H1 (cell line): ENCODE measurements at regions not wholly inside any gene's neighbourhood (a gene's known extent, or its start where the extent isn't known, plus 50 kb on each side); places are given as distances from the start of the nearest gene placed in this dataset.

Source experiments
- CTCF ChIA-PET: fragments of 300-600 bp; sonication (Branson Sonifier 250); formaldehyde crosslinking; loops from one replicate; lab custom pipeline; 2021; ENCODE audit not compliant: partially characterized antibody; lab: Charles Lee
- POLR2A ChIA-PET: fragments of 300-600 bp; sonication (Branson Sonifier 250); formaldehyde crosslinking; loops from one replicate; lab custom pipeline; 2021; ENCODE audit warnings: inconsistent platforms; ENCODE audit not compliant: partially characterized antibody; lab: Charles Lee
- DNase-seq, 2 experiments: peaks; one replicate each; pipeline versions ENCODE4 v3.0.0 to v3.0.0-alpha.2; 2010 to 2022; ENCODE audit warnings: low spot score in 2 of 2, low read depth in 1 of 2, mixed read lengths in 1 of 2
- FAIRE-seq: peaks from 2 replicates; lab custom pipeline; 2011; peaks lifted over from hg19 to GRCh38; lab: Jason Lieb, UNC
- H2AFZ ChIP-seq: 2 replicates; pipeline ENCODE4 v1.8.1; 2012; ENCODE audit warnings: low read length, inconsistent platforms
- H2AK5ac ChIP-seq: 2 replicates; pipeline ENCODE4 v1.6.1; 2013; ENCODE audit warnings: low read depth, low read length
- H2BK120ac ChIP-seq: replicated peaks from 2 replicates; pipeline ENCODE3; 2013; ENCODE audit warnings: low read depth, low read length, inconsistent platforms
- H2BK12ac ChIP-seq: 2 replicates; pipeline ENCODE4 v1.6.1; 2013; ENCODE audit warnings: low read depth, low read length
- H2BK15ac ChIP-seq: 2 replicates; pipeline ENCODE4 v1.6.1; 2013; ENCODE audit warnings: low read length
- H2BK20ac ChIP-seq: 2 replicates; pipeline ENCODE4 v1.6.1; 2013; ENCODE audit warnings: low read length
- H2BK5ac ChIP-seq: 2 replicates; pipeline ENCODE4 v1.6.1; 2013; ENCODE audit warnings: low read depth, low read length
- H3K14ac ChIP-seq: 2 replicates; pipeline ENCODE4 v1.6.1; 2013; ENCODE audit warnings: inconsistent platforms; ENCODE audit not compliant: insufficient read length
- H3K18ac ChIP-seq: 2 replicates; pipeline ENCODE4 v1.6.1; 2013; ENCODE audit warnings: low read length; ENCODE audit errors: extremely low read depth
- H3K23ac ChIP-seq: 2 replicates; pipeline ENCODE4 v1.6.1; 2013; ENCODE audit warnings: inconsistent platforms; ENCODE audit not compliant: insufficient read length
- H3K23me2 ChIP-seq: 2 replicates; pipeline ENCODE4 v1.6.1; 2013; ENCODE audit warnings: low read depth, low read length
- H3K27ac ChIP-seq: 2 replicates; pipeline ENCODE4 v1.6.1; 2011; ENCODE audit warnings: low read depth, low read length, inconsistent platforms
- H3K27me3 ChIP-seq, 4 experiments: replicated peaks in 1 of 4; 1 replicate in 1 of 4; 2 replicates in 3 of 4; pipeline versions ENCODE4 v1.6.1 to v1.8.1; 2011 to 2013; ENCODE audit warnings: low read length in 3 of 4, mild to moderate bottlenecking in 3 of 4, inconsistent platforms in 2 of 4, mixed read lengths in 2 of 4, moderate library complexity in 1 of 4; ENCODE audit not compliant: control insufficient read depth in 3 of 4, insufficient read depth in 3 of 4; ENCODE audit errors: extremely low read depth in 1 of 4
- H3K36me3 ChIP-seq, 4 experiments: 2 replicates each; pipeline versions ENCODE4 v1.6.1 to v1.8.1; 2011 to 2013; ENCODE audit warnings: mild to moderate bottlenecking in 4 of 4, low read length in 3 of 4, moderate library complexity in 2 of 4, control low read depth in 1 of 4, inconsistent platforms in 1 of 4; ENCODE audit not compliant: insufficient read depth in 4 of 4, control insufficient read depth in 2 of 4
- H3K4ac ChIP-seq: replicated peaks from 2 replicates; pipeline ENCODE3; 2013; ENCODE audit warnings: low read length, low read depth, mixed read lengths, inconsistent platforms; ENCODE audit not compliant: insufficient read length
- H3K4me1 ChIP-seq, 4 experiments: replicated peaks in 1 of 4; 1 replicate in 1 of 4; 2 replicates in 3 of 4; pipeline versions ENCODE4 v1.6.1 to v1.8.1; 2011 to 2013; ENCODE audit warnings: low read length in 3 of 4, inconsistent platforms in 2 of 4, mixed read lengths in 1 of 4; ENCODE audit not compliant: insufficient read depth in 4 of 4, control insufficient read depth in 3 of 4
- H3K4me2 ChIP-seq, 2 experiments: 2 replicates each; pipeline versions ENCODE4 v1.6.1 to v1.8.1; 2011 to 2013; ENCODE audit warnings: low read depth in 2 of 2, low read length in 2 of 2, control low read depth in 1 of 2, inconsistent platforms in 1 of 2, mild to moderate bottlenecking in 1 of 2; ENCODE audit not compliant: insufficient read depth in 1 of 2
- H3K4me3 ChIP-seq, 4 experiments: fragments of 200-600, 300-600 bp in 1 of 4; sonication (generic), shearing (Covaris generic), sonication (Bioruptor Twin) in 1 of 4; 2 replicates each; pipeline versions ENCODE4 v1.5.1 to v1.8.1; 2011 to 2016; ENCODE audit warnings: low read length in 4 of 4, low read depth in 3 of 4, control low read depth in 2 of 4, inconsistent platforms in 2 of 4, mild to moderate bottlenecking in 2 of 4, mixed read lengths in 1 of 4, moderate library complexity in 1 of 4; ENCODE audit not compliant: insufficient read depth in 2 of 4; ENCODE audit errors: extremely low read depth in 1 of 4
- H3K56ac ChIP-seq: replicated peaks from 2 replicates; pipeline ENCODE3; 2013; ENCODE audit warnings: low read depth, mild to moderate bottlenecking, mixed read lengths, low read length, inconsistent platforms; ENCODE audit not compliant: insufficient read length
- H3K79me1 ChIP-seq: 2 replicates; pipeline ENCODE4 v1.6.1; 2013; ENCODE audit warnings: low read depth, low read length, control low read depth
- H3K79me2 ChIP-seq, 2 experiments: 2 replicates each; pipeline versions ENCODE4 v1.6.1 to v1.8.1; 2012 to 2013; ENCODE audit warnings: low read length in 2 of 2, mild to moderate bottlenecking in 2 of 2, inconsistent platforms in 1 of 2; ENCODE audit not compliant: insufficient read depth in 2 of 2, control insufficient read depth in 1 of 2
- H3K9ac ChIP-seq, 4 experiments: replicated peaks in 1 of 4; 1 replicate in 1 of 4; 2 replicates in 3 of 4; pipeline versions ENCODE4 v1.6.1 to v1.8.1; 2011 to 2013; ENCODE audit warnings: low read depth in 3 of 4, low read length in 3 of 4, control low read depth in 2 of 4, mild to moderate bottlenecking in 2 of 4, moderate library complexity in 2 of 4, inconsistent platforms in 1 of 4; ENCODE audit errors: extremely low read depth in 1 of 4
- H3K9me3 ChIP-seq, 2 experiments: 2 replicates each; pipeline versions ENCODE4 v1.6.1 to v1.8.1; 2012 to 2013; ENCODE audit warnings: mild to moderate bottlenecking in 2 of 2, moderate library complexity in 2 of 2, control low read depth in 1 of 2, inconsistent platforms in 1 of 2, low read depth in 1 of 2, low read length in 1 of 2, mixed read lengths in 1 of 2; ENCODE audit not compliant: insufficient read depth in 2 of 2
- H4K20me1 ChIP-seq, 2 experiments: replicated peaks in 1 of 2; 2 replicates each; pipeline versions ENCODE3 to v1.8.1; 2011 to 2013; ENCODE audit warnings: inconsistent platforms in 2 of 2, low read length in 2 of 2, mild to moderate bottlenecking in 1 of 2; ENCODE audit not compliant: insufficient read depth in 2 of 2, control insufficient read depth in 1 of 2
- H4K5ac ChIP-seq: 2 replicates; pipeline ENCODE4 v1.6.1; 2013; ENCODE audit warnings: low read length, low read depth, mixed read lengths, inconsistent platforms; ENCODE audit not compliant: insufficient read length
- H4K8ac ChIP-seq: 2 replicates; pipeline ENCODE4 v1.8.0; 2013; ENCODE audit warnings: mild to moderate bottlenecking, moderate library complexity, low read length, inconsistent platforms; ENCODE audit not compliant: insufficient read depth; ENCODE audit errors: extremely low read depth
- H4K91ac ChIP-seq: replicated peaks from 2 replicates; pipeline ENCODE3; 2013; ENCODE audit warnings: low read length, mixed read lengths, inconsistent platforms; ENCODE audit not compliant: insufficient read length
- BRCA1 ChIP-seq: IDR thresholded peaks from 2 replicates; pipeline ENCODE4 v1.6.1; 2012; ENCODE audit warnings: low read depth, low read length, improper control_type of control experiment
- CREB1 ChIP-seq: IDR thresholded peaks from 2 replicates; pipeline ENCODE4 v1.6.1; 2012; ENCODE audit warnings: inconsistent platforms
- CTBP2 ChIP-seq: IDR thresholded peaks from 2 replicates; pipeline ENCODE4 v1.7.0; 2011; ENCODE audit warnings: borderline replicate concordance, mild to moderate bottlenecking, moderate library complexity, mixed read lengths, low read length; ENCODE audit not compliant: insufficient read depth, insufficient read length
- KDM4A ChIP-seq: IDR thresholded peaks from one replicate; pipeline ENCODE4 v1.7.1; 2012; ENCODE audit warnings: low read depth, mild to moderate bottlenecking, moderate library complexity, low read length, inconsistent platforms; ENCODE audit not compliant: severe bottlenecking
- MAFK ChIP-seq: IDR thresholded peaks from 2 replicates; pipeline ENCODE4 v1.6.1; 2012; ENCODE audit warnings: low read depth, mild to moderate bottlenecking, improper control_type of control experiment, low read length
- POLR2AphosphoS5 ChIP-seq: IDR thresholded peaks from 2 replicates; pipeline ENCODE4 v1.6.1; 2011; ENCODE audit warnings: low read depth, low read length
- RNF2 ChIP-seq: fragments of 200-900, 300-1000 bp; sonication (generic); IDR thresholded peaks from 2 replicates; pipeline ENCODE4 v1.7.1; 2016; ENCODE audit warnings: borderline replicate concordance, low read depth, mild to moderate bottlenecking, antibody characterized with exemption, low read length; ENCODE audit not compliant: poor library complexity, severe bottlenecking; ENCODE audit errors: missing control alignments
- SIN3A ChIP-seq, 2 experiments: IDR thresholded peaks in 1 of 2; conservative IDR thresholded peaks in 1 of 2; 2 replicates each; pipeline ENCODE4 v1.6.1; 2011 to 2012; ENCODE audit warnings: low read length in 2 of 2, improper control_type of control experiment in 1 of 2, low read depth in 1 of 2, mild to moderate bottlenecking in 1 of 2
- SP1 ChIP-seq: IDR thresholded peaks from 2 replicates; pipeline ENCODE4 v1.6.1; 2011; ENCODE audit warnings: low read depth, low read length
- SUZ12 ChIP-seq: fragments of 200-600 bp; sonication (generic); IDR thresholded peaks from 2 replicates; pipeline ENCODE4 v1.6.1; 2012; ENCODE audit warnings: mild to moderate bottlenecking, inconsistent platforms, low read length, moderate library complexity, mixed read lengths
- WGBS, 2 experiments: shearing (Covaris generic) in 1 of 2; methylation state at CpG; one replicate each; pipeline versions ENCODE4 v1.1.6 to v1.1.7; 2013 to 2015; ENCODE audit warnings: low lambda C conversion rate in 2 of 2, mixed read lengths in 2 of 2, inconsistent platforms in 1 of 2, low coverage in 1 of 2, missing lambda C conversion rate in 1 of 2; ENCODE audit not compliant: insufficient replicate concordance in 2 of 2, insufficient coverage in 1 of 2, insufficient read length in 1 of 2; ENCODE audit errors: extremely low coverage in 1 of 2, missing lambda C conversion rate in 1 of 2; 5-methylcytosine and 5-hydroxymethylcytosine counted together
- TF ChIP-seq, protein P1 (sequence below): IDR thresholded peaks from 2 replicates; pipeline ENCODE4 v1.6.1; 2012; ENCODE audit warnings: low read length, inconsistent platforms
- TF ChIP-seq, protein P2 (sequence below): IDR thresholded peaks from 2 replicates; pipeline ENCODE4 v1.6.1; 2011; ENCODE audit warnings: low read length, improper control_type of control experiment

DNA sequence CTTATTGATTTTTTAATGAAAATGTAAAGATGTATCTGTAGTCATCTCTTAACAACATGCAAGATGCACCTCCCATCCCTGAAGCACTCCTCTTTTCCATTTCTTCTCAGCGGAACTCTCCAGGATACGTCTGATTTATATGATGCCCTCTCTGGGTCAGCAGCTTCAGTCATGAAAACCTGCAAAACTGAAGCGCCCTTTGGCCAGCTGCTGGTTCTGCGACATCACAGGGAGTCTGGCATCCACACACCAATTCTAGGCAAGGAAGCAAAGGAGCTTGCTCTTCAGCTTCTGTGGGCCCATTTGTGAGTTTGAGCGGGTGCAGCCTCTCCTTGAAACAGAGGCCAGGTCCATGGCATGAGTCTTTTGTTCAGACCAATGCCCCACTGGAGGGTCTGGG is 1253.3 kb downstream of the TBC1D22A start:
- Histone ChIP-seq H3K79me1 (no peaks in the 10 kb centered on the region), H3K56ac (no peak overlapping the region), H4K8ac (no peak overlapping the region), H2BK20ac (no peak overlapping the region), H4K91ac (no peak overlapping the region), H3K4me1 (no peaks in the 10 kb centered on the region), H3K36me3 (no peaks in the 10 kb centered on the region), H2AFZ (no peak overlapping the region), H3K4me3 (no peak overlapping the region), H3K9me3 (peaks cover 23 to 36% of the 10 kb centered on the region in 2 experiments), H3K4me2 (no peak overlapping the region), H3K27me3 (no peaks in the 10 kb centered on the region; a peak in 1 of 7 replicates), H3K18ac (no peak overlapping the region), H3K9ac (no peak overlapping the region), H3K23me2 (no peaks in the 10 kb centered on the region; the same call in 1 of the 2 replicates), H4K20me1 (no peaks in the 10 kb centered on the region), H2BK5ac (no peak overlapping the region), H2BK15ac (no peak overlapping the region), H4K5ac (no peak overlapping the region), H3K14ac (no peak overlapping the region), H3K23ac (no peak overlapping the region), H2BK120ac (no peak overlapping the region), H3K79me2 (no peaks in the 10 kb centered on the region), H2BK12ac (no peak overlapping the region), H3K4ac (no peak overlapping the region), H3K27ac (no peak overlapping the region), H2AK5ac (no peak overlapping the region)
- FAIRE-seq (no peak), DNase-seq (no peak)
- WGBS, 2 experiments, result 87% methylated on average over 5 of the region's 5 CpGs; no CpG with 5 or more reads in 1 of the 2 experiments
- ChIA-PET POLR2A (no interaction called here), CTCF (no interaction called here)
- TF ChIP-seq CTBP2 (no peak), CREB1 (no peak), SUZ12 (no peak), MAFK (no peak), SIN3A (conservative IDR thresholded peaks at IDR 0.05 in 1 of 2, IDR thresholded peaks at IDR 0.05 in 1 of 2; ENCODE audit: low read depth in 1 of 2, low read length in 2 of 2) (no peak), BRCA1 (no peak), RNF2 (no peak), KDM4A (no peak), POLR2AphosphoS5 (no peak), SP1 (no peak)
- TF ChIP-seq, protein P1, sequence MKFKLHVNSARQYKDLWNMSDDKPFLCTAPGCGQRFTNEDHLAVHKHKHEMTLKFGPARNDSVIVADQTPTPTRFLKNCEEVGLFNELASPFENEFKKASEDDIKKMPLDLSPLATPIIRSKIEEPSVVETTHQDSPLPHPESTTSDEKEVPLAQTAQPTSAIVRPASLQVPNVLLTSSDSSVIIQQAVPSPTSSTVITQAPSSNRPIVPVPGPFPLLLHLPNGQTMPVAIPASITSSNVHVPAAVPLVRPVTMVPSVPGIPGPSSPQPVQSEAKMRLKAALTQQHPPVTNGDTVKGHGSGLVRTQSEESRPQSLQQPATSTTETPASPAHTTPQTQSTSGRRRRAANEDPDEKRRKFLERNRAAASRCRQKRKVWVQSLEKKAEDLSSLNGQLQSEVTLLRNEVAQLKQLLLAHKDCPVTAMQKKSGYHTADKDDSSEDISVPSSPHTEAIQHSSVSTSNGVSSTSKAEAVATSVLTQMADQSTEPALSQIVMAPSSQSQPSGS, result no peak
- TF ChIP-seq, protein P2, sequence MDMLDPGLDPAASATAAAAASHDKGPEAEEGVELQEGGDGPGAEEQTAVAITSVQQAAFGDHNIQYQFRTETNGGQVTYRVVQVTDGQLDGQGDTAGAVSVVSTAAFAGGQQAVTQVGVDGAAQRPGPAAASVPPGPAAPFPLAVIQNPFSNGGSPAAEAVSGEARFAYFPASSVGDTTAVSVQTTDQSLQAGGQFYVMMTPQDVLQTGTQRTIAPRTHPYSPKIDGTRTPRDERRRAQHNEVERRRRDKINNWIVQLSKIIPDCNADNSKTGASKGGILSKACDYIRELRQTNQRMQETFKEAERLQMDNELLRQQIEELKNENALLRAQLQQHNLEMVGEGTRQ, result no peak
